Stomach (tissue), 4 donors: ENCODE measurements at regions not wholly inside any gene's neighbourhood (a gene's known extent, or its start where the extent isn't known, plus 50 kb on each side); places are given as distances from the start of the nearest gene placed in this dataset.

Experiments used
- POLR2A ChIP-seq, 4 donors: fragments of 450-650 bp; IDR thresholded peaks; one replicate each; pipeline ENCODE4 v1.6.1; 2016; ENCODE audit warnings: antibody characterized with exemption in 4 of 4, control low read depth in 2 of 4, mild to moderate bottlenecking in 1 of 4, moderate library complexity in 1 of 4
- TF ChIP-seq, protein P1 (sequence below), 7 experiments: fragments of 450-650 bp in 4 of 7; fragments of 200-600 bp in 3 of 7; sonication (generic) in 3 of 7; IDR thresholded peaks; one replicate each; pipeline ENCODE4 v1.5.1; 2016 to 2019; ENCODE audit warnings: antibody characterized with exemption in 7 of 7, control low read depth in 2 of 7, mild to moderate bottlenecking in 1 of 7

DNA sequence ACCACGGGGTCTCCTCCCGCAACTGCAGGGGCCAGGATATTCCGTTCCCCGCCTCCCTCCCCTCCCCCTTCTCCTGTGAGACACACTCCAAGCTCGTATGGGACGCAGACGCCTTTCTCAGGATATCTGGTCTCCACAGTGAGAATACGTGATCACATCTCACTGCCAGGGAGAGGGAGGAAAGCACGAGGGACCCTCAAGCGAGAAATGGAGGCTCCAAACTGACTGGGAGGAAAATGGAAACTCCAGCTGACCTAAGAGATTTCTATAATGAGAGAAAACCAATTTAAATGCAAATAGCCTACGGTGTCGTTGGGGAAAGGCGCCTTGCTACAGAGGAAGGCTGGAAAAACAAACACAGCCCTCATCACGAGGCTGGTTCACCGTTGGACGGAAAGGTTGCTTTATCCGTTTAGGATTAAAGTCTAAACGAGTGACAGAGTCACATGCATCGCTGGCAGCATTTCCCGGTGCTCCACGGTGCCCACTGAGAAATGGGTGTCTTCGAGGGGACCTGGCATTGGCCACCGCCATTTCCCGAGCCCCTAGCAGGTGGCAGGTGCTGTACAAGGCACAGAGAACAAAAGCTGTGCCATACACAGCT lies 116.9 kb upstream of the CPEB4 start:
- TF ChIP-seq, protein P1, sequence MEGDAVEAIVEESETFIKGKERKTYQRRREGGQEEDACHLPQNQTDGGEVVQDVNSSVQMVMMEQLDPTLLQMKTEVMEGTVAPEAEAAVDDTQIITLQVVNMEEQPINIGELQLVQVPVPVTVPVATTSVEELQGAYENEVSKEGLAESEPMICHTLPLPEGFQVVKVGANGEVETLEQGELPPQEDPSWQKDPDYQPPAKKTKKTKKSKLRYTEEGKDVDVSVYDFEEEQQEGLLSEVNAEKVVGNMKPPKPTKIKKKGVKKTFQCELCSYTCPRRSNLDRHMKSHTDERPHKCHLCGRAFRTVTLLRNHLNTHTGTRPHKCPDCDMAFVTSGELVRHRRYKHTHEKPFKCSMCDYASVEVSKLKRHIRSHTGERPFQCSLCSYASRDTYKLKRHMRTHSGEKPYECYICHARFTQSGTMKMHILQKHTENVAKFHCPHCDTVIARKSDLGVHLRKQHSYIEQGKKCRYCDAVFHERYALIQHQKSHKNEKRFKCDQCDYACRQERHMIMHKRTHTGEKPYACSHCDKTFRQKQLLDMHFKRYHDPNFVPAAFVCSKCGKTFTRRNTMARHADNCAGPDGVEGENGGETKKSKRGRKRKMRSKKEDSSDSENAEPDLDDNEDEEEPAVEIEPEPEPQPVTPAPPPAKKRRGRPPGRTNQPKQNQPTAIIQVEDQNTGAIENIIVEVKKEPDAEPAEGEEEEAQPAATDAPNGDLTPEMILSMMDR (IDR thresholded peaks at IDR 0.05) = no peak
- no peak for TF ChIP-seq POLR2A (IDR thresholded peaks at IDR 0.05)
